G401.6 (cell line): ENCODE measurements at regions not wholly inside any gene's neighbourhood (a gene's known extent, or its start where the extent isn't known, plus 50 kb on each side); places are given as distances from the start of the nearest gene placed in this dataset.
"Not testable (repeated sequence)": the region's sequence is repeated elsewhere in the genome, so short reads cannot be mapped to it uniquely, and the experiment has no call there.

Source experiments
- FAIRE-seq: peaks from 2 replicates; lab custom pipeline; 2012; peaks lifted over from hg19 to GRCh38; lab: Jason Lieb, UNC

GRCh38 chr7:15049157-15049556 is 146.6 kb upstream of the DGKB start:
- FAIRE-seq, result no peak

DNA sequence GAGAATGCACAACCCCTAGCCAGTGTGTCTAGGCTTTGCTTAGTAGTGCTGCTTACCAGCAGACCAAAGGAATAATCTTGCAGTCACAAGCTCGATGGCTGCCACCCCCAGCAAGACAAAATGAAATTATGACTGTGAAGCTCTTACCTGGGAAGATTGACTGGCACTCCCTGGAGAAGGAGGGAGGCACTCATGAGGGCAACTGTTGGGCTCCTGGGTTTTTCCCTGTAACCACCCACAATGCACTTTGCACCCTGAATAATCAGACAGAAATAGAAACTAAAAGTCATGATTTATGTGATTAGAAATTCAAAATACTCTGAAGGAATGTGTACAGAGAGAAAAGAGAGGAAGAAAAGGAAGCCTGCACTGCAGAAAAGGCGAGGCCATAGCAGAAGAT is 144.3 kb upstream of the DGKB start:
- no peak for FAIRE-seq

GRCh38 chr7:15043931-15044330 is 141.4 kb upstream of the DGKB start:
- no peak for FAIRE-seq

DNA sequence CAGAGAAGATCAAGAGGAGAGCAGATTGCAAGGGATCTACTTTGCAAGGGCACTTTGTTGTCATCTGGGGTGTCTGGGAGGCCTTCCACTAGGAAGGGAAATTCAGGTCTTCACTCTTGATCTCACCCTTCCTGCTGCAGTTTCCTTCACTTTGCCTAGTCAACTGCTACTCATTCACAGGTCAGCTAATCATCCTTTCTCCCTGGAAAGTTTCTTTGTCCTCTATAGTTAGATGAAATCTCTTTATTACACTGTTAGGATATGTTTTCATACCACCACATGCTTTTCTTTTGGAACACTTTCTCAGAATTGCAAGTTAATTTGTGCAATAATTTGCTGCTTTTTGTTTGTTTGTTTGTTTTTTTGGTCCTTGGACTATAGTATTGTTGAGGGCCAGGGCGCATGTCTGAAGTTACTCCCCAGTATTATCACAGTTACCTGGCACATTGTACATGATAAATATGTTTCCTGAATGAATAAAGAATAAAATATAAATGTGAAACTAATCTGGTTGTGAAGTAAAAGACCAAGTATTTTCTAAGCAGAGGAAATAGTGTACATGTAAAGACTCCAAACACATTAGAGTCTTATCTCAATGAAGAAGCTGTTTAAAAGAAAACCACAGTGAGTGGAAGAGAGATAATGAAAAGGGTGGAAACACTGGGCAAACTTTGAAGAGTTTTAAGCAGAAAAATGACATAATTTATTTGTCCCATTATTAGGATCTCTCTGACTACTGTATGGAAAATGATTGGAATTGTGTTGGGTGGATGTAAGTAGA is 139.9 kb upstream of the DGKB start:
- no peak for FAIRE-seq

- no peak for FAIRE-seq
Measured at GRCh38 chr7:15041226-15041625, 138.7 kb upstream of the DGKB start.

DNA sequence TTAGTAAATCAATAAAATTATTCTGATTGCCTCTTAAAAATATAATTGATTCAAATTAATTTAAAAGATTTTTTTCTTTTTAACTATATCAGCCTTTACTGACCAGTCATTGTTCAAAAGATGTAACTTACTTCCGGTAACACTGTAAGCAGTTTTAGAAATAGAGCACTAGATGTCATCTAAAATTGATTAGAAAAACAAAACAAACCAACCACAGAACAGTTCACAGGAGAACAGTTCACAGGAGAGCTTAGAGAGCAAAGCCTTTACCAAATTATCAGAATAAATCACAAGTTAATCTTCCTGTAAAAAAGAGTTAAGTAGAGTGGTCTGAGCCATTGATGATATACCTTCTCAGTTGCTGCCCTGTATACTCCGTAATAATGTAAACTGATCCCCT is 133.3 kb upstream of the DGKB start:
- no peak for FAIRE-seq

GRCh38 chr7:15033039-15033438 is 130.5 kb upstream of the DGKB start:
- FAIRE-seq, result no peak

- FAIRE-seq, result no peak
Measured at GRCh38 chr7:15018981-15019380, 116.4 kb upstream of the DGKB start.

DNA sequence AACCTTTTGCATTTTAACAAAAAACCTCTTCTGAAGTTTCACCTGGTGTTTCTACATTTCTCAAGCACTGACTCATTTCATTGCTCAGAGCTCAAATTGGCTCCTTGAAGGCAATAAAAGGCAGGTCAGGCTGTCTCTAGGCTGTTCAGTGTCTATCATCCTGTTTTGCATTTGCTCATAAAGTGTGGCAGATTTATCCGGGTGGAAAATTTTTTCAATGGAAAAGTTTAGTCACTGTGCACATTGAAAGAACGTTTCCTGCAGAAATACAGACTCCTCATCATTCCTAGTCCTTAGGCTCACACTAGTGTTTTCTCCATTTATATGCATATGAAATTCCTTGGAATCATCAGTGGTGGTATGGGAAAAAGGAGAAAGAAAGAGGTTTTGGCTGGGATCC is 114.2 kb upstream of the DGKB start:
- FAIRE-seq, result no peak

- FAIRE-seq, result no peak
Measured at GRCh38 chr7:15016315-15016667, 113.7 kb upstream of the DGKB start.

DNA sequence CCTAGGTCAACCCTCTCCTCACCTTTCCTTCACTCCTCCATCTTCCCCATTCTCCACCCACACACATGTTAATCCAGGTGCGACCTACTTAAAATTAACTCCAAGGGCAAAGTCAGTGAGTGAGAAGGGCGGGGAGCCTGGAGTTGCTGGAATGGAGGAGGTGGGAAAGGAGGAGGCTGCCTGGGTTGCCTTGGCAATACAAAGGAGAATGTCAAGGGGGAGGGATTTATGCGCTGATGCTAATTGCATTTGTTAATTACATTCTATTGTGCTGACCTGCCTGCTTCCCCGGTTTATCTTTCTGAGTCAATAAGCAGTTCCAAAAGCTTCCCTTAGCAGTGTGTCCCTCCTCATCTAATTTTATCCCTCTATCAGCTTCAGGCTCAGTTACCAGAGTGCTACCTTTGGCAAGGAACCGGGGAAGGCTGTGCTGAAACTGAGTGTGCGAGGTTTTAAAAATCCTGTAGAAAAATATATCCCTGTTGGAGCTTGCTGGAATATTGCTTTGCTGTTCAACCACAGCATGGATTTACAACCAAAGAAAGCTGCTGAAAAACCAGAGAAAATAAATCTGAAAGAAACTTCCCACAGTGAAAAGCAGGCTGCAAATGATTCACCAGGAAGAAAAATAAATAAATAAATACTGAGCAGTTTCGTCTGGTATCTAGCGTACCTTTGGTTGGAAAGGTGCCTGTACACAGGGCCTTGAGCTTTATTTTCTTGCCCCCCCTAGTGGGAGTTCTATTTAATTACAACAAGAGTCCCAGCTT is 113.2 kb upstream of the DGKB start:
- peak; percentile 90 for FAIRE-seq

GRCh38 chr7:15012135-15012534 is 109.6 kb upstream of the DGKB start:
- FAIRE-seq, result no peak

DNA sequence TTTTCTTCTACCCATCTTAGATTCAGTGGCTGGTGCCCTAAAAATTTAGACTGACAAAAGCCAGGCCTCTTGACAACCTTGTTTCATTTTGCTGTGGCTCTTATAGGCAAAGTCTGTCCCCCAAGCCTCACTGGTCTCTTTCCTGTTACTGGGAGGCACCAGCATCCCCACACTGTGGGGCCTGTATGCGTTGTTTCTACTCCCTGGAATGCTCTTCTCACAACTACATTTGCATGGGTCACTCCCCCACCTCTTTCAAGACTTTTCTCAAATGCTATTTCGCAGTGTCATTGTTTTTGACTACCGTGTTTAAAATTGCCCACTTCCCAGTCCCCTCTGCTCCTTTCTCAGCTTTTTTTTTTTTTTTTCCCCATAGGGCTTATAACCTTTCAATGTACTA is 108.7 kb upstream of the DGKB start:
- no peak for FAIRE-seq

DNA sequence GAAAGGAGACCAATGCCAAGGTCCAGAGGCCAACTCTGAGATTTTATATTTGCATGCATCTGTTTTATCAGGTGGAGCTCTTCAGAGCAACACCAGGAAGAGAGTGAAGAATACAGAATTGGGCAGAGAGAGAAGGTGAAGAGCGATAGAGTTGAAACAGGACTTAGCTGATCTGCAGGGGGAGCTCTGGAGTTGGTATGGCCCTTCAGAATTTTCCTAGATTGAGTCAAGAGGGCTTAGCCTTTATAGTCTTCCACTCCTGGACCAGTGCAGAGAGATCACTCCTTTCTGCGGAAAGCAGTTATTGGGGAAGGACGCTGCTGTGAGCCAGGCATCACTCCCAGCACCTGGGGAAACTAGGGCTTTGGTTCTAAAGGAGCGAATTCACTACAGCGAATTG is 105.0 kb upstream of the DGKB start:
- no peak for FAIRE-seq

DNA sequence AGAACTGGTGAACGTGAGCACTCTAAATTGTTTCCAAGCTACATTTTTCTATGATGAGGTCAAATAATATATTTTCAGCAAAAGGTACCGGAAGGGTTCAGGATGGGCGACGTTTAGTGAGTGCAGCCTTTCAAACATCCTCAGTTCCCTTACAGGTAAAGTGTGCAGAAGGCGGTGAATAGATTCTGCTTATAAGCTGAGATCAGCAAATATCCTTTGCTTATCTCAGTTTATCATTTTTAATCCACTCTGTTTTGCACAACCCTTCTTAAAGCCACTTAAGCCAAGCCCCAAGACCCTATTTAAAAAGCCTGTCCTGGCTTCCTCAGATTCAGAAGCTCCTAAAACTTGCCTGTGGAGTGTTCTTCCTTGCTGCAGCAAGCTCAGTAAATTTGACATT is 103.1 kb upstream of the DGKB start:
- FAIRE-seq, result no peak

- FAIRE-seq, result no peak
Measured at GRCh38 chr7:15000157-15000556, 97.6 kb upstream of the DGKB start.

- no peak for FAIRE-seq
Measured at GRCh38 chr7:14999331-14999730, 96.8 kb upstream of the DGKB start.

GRCh38 chr7:14995774-14996173 is 93.2 kb upstream of the DGKB start:
- no peak for FAIRE-seq

GRCh38 chr7:14988941-14989340 is 86.4 kb upstream of the DGKB start:
- FAIRE-seq, result no peak

DNA sequence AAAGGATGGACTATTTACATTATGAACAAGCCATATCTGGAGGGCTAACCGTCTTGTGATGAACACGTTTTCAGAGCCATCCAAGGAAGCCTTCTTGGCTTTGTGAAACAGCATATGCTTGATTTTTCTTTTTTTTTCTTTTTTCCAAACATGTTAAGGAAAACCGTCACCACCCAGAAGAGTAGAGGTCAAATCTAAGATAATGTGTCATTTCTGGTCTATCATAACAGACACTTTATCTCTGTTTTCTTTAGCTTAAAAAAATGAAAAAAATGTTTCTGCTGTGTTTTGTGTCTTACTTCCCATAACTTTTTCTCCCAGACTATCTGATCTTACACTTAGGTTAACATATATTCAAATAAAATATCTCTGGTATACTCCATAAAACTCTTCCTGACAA is 76.1 kb upstream of the DGKB start:
- FAIRE-seq, result no peak

- FAIRE-seq, result no peak
Measured at GRCh38 chr7:14974688-14975087, 72.1 kb upstream of the DGKB start.

DNA sequence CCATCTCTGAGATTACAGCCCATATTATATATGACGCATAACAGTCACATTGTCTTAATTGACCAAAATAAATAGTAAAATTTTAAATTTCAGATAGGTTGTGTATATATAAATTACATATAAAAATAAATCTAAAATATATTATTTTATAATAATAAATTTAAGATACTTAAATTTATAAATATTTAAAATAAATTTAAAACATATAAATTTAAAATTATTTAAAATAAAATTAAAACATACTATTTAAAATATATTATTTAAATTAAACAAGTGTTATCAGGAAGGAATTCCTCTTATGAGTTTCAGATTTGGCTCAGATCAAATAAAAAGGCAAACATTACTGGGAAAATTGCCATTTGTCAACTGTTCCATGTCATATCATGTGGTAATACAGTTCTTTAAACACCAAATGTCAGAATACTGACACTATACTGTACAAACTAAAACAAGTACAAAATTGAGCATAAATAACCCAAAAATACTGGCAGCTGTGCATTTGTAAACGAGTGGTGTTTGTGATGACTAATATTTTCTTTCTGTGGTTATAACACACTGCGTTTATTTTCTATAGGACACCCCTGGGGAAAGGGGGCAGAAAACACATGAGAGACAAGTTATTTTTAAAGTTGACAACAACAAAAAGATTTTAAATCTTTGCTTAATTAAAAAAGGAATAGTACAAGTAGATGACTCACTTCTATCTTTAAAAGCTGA is 71.3 kb upstream of the DGKB start:
- FAIRE-seq, result peak; percentile 98

- not testable (repeated sequence) for FAIRE-seq
Measured at GRCh38 chr7:14971678-14972077, 69.1 kb upstream of the DGKB start.
